HepG2 (cell line): ENCODE measurements at regions not wholly inside any gene's neighbourhood (a gene's known extent, or its start where the extent isn't known, plus 50 kb on each side); places are given as distances from the start of the nearest gene placed in this dataset.

Experiments
- ATAC-seq: fragments of 200-7000 bp; cut with Tn5 transposase; 3 replicates; pipeline ENCODE4 v1.9.1; 2020; ENCODE audit warnings: mild to moderate bottlenecking, moderate library complexity
- BruUV-seq: library from RNA; stranded (reverse); fragments of 400-500 nt; replicated peaks from 2 replicates; lab custom pipeline; 2021; lab: Mats Ljungman, UMichigan
- CTCF ChIA-PET: fragments of 300-600 bp; formaldehyde crosslinking; extraction: SDS; loops from one replicate; lab custom pipeline; 2021; ENCODE audit warnings: low total read pairs, inconsistent platforms, low intra/inter-chr PET ratio; lab: Yijun Ruan, JAX
- POLR2A ChIA-PET: fragments of 350-600 bp; sonication (Branson Sonifier 250); formaldehyde crosslinking; loops from one replicate; lab custom pipeline; 2020; ENCODE audit warnings: antibody characterized with exemption, inconsistent platforms; lab: Yijun Ruan, JAX
- DNase-seq: peaks from one replicate; pipeline ENCODE4 v3.0.0-alpha.2; 2015; ENCODE audit warnings: low spot score
- FAIRE-seq: peaks from 3 replicates; lab custom pipeline; 2011; peaks lifted over from hg19 to GRCh38; lab: Jason Lieb, UNC
- H2AFZ ChIP-seq: one replicate; pipeline ENCODE4 v1.6.1; 2011; ENCODE audit warnings: low read length, inconsistent platforms
- H3K27ac ChIP-seq: fragments of 300-600 bp; 3 replicates; pipeline ENCODE4 v1.8.0; 2011; ENCODE audit warnings: mixed run types, mild to moderate bottlenecking, mixed read lengths, low read length, inconsistent platforms; ENCODE audit not compliant: insufficient read depth; ENCODE audit errors: extremely low read length
- H3K27me3 ChIP-seq, 2 experiments: fragments of 200-600 bp in 1 of 2; 2 replicates in 1 of 2; 3 replicates in 1 of 2; pipeline versions ENCODE4 v1.6.0 to v1.8.0; 2011; ENCODE audit warnings: low read length in 2 of 2, mild to moderate bottlenecking in 2 of 2, moderate library complexity in 2 of 2, inconsistent platforms in 1 of 2; ENCODE audit not compliant: insufficient read depth in 2 of 2, control insufficient read depth in 1 of 2
- H3K36me3 ChIP-seq, 2 experiments: fragments of 200-600 bp in 1 of 2; replicated peaks in 1 of 2; 2 replicates in 1 of 2; 3 replicates in 1 of 2; pipeline versions ENCODE4 v1.5.1 to v1.8.0; 2011; ENCODE audit warnings: low read length in 2 of 2, inconsistent platforms in 1 of 2; ENCODE audit not compliant: insufficient read depth in 2 of 2, control insufficient read depth in 1 of 2
- H3K4me1 ChIP-seq: 2 replicates; pipeline ENCODE4 v1.5.1; 2012; ENCODE audit warnings: low read length, inconsistent platforms; ENCODE audit not compliant: insufficient read depth
- H3K4me2 ChIP-seq: 2 replicates; pipeline ENCODE4 v1.6.0; 2011; ENCODE audit warnings: low read depth, low read length, inconsistent platforms
- H3K4me3 ChIP-seq, 3 experiments: fragments of 200-600 bp in 1 of 3; sonication (generic), shearing (Covaris generic) in 1 of 3; replicated peaks in 1 of 3; 2 replicates each; pipeline ENCODE4 v1.5.1; 2011 to 2016; ENCODE audit warnings: low read length in 3 of 3, inconsistent platforms in 2 of 3, low read depth in 2 of 3, mild to moderate bottlenecking in 2 of 3, control low read depth in 1 of 3, mixed read lengths in 1 of 3; ENCODE audit not compliant: insufficient read depth in 1 of 3
- H3K79me2 ChIP-seq: one replicate; pipeline ENCODE4 v1.6.1; 2011; ENCODE audit warnings: low read length, inconsistent platforms; ENCODE audit not compliant: insufficient read depth
- H3K9ac ChIP-seq: 2 replicates; pipeline ENCODE4 v1.6.0; 2011; ENCODE audit warnings: mild to moderate bottlenecking, low read depth, low read length, inconsistent platforms; ENCODE audit not compliant: insufficient read depth
- H3K9me3 ChIP-seq: 2 replicates; pipeline ENCODE4 v1.5.1; 2012; ENCODE audit warnings: mild to moderate bottlenecking, low read length
- H4K20me1 ChIP-seq: 2 replicates; pipeline ENCODE4 v1.6.0; 2011; ENCODE audit warnings: inconsistent platforms, mild to moderate bottlenecking, low read length, moderate library complexity; ENCODE audit not compliant: insufficient read depth
- SMARCC2 ChIP-seq: fragments of 450-650 bp; IDR thresholded peaks from 2 replicates; pipeline ENCODE4 v1.6.1; 2017; ENCODE audit warnings: antibody characterized with exemption, mild to moderate bottlenecking
- ZFP62 ChIP-seq: sonication (generic); formaldehyde crosslinking; IDR thresholded peaks from 2 replicates; pipeline ENCODE4 v1.4.0; 2020; ENCODE audit warnings: missing genetic modification reagents
- ZNF232 ChIP-seq: sonication (generic); formaldehyde crosslinking; IDR thresholded peaks from 2 replicates; pipeline ENCODE4 v1.4.0; 2020; ENCODE audit warnings: missing genetic modification reagents, borderline replicate concordance
- ZNF263 ChIP-seq: sonication (generic); formaldehyde crosslinking; IDR thresholded peaks from 2 replicates; pipeline ENCODE4 v1.4.0; 2020; ENCODE audit warnings: missing genetic modification reagents
- ZNF335 ChIP-seq: sonication (generic); formaldehyde crosslinking; IDR thresholded peaks from 2 replicates; pipeline ENCODE4 v1.4.0; 2020; ENCODE audit warnings: missing genetic modification reagents
- ZNF564 ChIP-seq: sonication (generic); formaldehyde crosslinking; IDR thresholded peaks from 2 replicates; pipeline ENCODE4 v1.8.1; 2023; ENCODE audit warnings: mild to moderate bottlenecking, missing genetic modification reagents
- ZNF766 ChIP-seq: sonication (generic); formaldehyde crosslinking; IDR thresholded peaks from 2 replicates; pipeline ENCODE4 v1.5.0; 2020; ENCODE audit warnings: missing genetic modification reagents, borderline replicate concordance
- ZNF775 ChIP-seq: sonication (generic); formaldehyde crosslinking; IDR thresholded peaks from 2 replicates; pipeline ENCODE4 v1.4.0; 2020; ENCODE audit warnings: missing genetic modification reagents, mild to moderate bottlenecking, moderate library complexity, borderline replicate concordance
- ZSCAN12 ChIP-seq: sonication (generic); formaldehyde crosslinking; IDR thresholded peaks from 2 replicates; pipeline ENCODE4 v1.9.0; 2021; ENCODE audit warnings: mild to moderate bottlenecking, missing genetic modification reagents
- WGBS: methylation state at CpG from one replicate; pipeline ENCODE4 v1.1.6; 2017; ENCODE audit warnings: low lambda C conversion rate; 5-methylcytosine and 5-hydroxymethylcytosine counted together
- in situ Hi-C: cut with HindIII; loops from 2 replicates; pipeline ENCODE4 v1.10.0; 2017; ENCODE audit warnings: low pct_unique_long_range_greater_than_20kb; ENCODE audit not compliant: extremely low pct_ligation_motif_present
- intact Hi-C: fragments of 100-400 bp; cut with micrococcal nuclease; formaldehyde crosslinking; loops from one replicate; pipeline ENCODE4 v1.10.0; 2022; ENCODE audit not compliant: unreplicated experiment
- TF ChIP-seq, protein P1 (sequence below), 2 experiments: sonication (generic) in 1 of 2; formaldehyde crosslinking in 1 of 2; IDR thresholded peaks; 2 replicates each; pipeline versions ENCODE4 v1.4.0 to v1.6.1; 2016 to 2020; ENCODE audit warnings: borderline replicate concordance in 1 of 2, low read depth in 1 of 2, mild to moderate bottlenecking in 1 of 2, missing genetic modification reagents in 1 of 2
- TF ChIP-seq, protein P2 (sequence below): sonication (generic); formaldehyde crosslinking; IDR thresholded peaks from 2 replicates; pipeline ENCODE4 v1.9.0; 2022; ENCODE audit warnings: low read depth, missing genetic modification reagents
- TF ChIP-seq, protein P3 (sequence below), 2 experiments: sonication (generic) in 1 of 2; formaldehyde crosslinking in 1 of 2; IDR thresholded peaks; 2 replicates each; pipeline versions ENCODE4 v1.4.0 to v1.6.1; 2018 to 2020; ENCODE audit warnings: missing genetic modification reagents in 2 of 2, borderline replicate concordance in 1 of 2, low read depth in 1 of 2, mild to moderate bottlenecking in 1 of 2, missing biosample characterization in 1 of 2
- TF ChIP-seq, protein P4 (sequence below): sonication (generic); formaldehyde crosslinking; conservative IDR thresholded peaks from 2 replicates; pipeline ENCODE4 v1.8.0; 2022; ENCODE audit warnings: mild to moderate bottlenecking, moderate library complexity, missing genetic modification reagents

DNA sequence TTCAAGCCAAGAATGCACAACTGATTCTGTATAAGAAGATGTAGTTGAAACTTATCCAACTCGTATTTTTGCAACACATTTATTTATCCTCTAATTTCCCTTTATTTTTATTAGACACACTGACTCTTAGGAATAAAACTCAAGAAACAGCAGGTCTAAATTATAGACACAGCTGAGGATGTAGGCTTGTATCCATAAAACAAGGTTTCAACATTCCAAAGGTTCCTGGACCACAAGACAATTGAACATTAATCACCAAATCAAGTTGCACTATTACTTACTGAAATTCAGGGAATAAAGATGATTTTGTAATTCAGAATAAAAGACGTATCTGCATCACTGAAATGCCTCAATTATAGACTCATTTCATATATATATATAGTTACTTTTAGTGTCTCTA lies 683.5 kb upstream of the GRIA3 start:
- 0% methylated on average over 2 of the region's 2 CpGs for WGBS
- intact Hi-C loops (no loop called here), in situ Hi-C loops (no loop called here)
- H4K20me1 ChIP-seq: no peaks in the 10 kb centered on the region
- H3K9me3 ChIP-seq: peaks cover 6% of the 10 kb centered on the region; the same call in 1 of the 2 replicates
- DNase-seq: no peak
- no TSS peak for BruUV-seq
- CTCF ChIA-PET: no interaction called here
- no peak overlapping the region for H3K27ac ChIP-seq
- H3K79me2 ChIP-seq: no peaks in the 10 kb centered on the region
- H3K4me1 ChIP-seq: no peaks in the 10 kb centered on the region
- no peaks in the 10 kb centered on the region for H3K27me3 ChIP-seq
- no peak overlapping the region for H3K9ac ChIP-seq
- no peak for ATAC-seq
- POLR2A ChIA-PET: no interaction called here
- no peak overlapping the region for H2AFZ ChIP-seq
- H3K4me2 ChIP-seq: no peak overlapping the region
- FAIRE-seq: no peak
- no peak overlapping the region for H3K4me3 ChIP-seq
- no peaks in the 10 kb centered on the region for H3K36me3 ChIP-seq
- TF ChIP-seq ZNF232 (CRISPR knock-in tag) (no peak), ZNF564 (CRISPR knock-in tag) (no peak), SMARCC2 (no peak), ZFP62 (CRISPR knock-in tag) (no peak), ZNF775 (CRISPR knock-in tag) (no peak), ZNF335 (CRISPR knock-in tag) (no peak), ZNF766 (CRISPR knock-in tag) (no peak), ZNF263 (no peak), ZSCAN12 (CRISPR knock-in tag) (no peak)
- TF ChIP-seq, protein P1, sequence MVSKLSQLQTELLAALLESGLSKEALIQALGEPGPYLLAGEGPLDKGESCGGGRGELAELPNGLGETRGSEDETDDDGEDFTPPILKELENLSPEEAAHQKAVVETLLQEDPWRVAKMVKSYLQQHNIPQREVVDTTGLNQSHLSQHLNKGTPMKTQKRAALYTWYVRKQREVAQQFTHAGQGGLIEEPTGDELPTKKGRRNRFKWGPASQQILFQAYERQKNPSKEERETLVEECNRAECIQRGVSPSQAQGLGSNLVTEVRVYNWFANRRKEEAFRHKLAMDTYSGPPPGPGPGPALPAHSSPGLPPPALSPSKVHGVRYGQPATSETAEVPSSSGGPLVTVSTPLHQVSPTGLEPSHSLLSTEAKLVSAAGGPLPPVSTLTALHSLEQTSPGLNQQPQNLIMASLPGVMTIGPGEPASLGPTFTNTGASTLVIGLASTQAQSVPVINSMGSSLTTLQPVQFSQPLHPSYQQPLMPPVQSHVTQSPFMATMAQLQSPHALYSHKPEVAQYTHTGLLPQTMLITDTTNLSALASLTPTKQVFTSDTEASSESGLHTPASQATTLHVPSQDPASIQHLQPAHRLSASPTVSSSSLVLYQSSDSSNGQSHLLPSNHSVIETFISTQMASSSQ (IDR thresholded peaks at IDR 0.05; ENCODE audit: low read depth): no peak
- TF ChIP-seq, protein P1 (CRISPR knock-in tag; IDR thresholded peaks at IDR 0.05; ENCODE audit: borderline replicate concordance): no peak
- TF ChIP-seq, protein P2, sequence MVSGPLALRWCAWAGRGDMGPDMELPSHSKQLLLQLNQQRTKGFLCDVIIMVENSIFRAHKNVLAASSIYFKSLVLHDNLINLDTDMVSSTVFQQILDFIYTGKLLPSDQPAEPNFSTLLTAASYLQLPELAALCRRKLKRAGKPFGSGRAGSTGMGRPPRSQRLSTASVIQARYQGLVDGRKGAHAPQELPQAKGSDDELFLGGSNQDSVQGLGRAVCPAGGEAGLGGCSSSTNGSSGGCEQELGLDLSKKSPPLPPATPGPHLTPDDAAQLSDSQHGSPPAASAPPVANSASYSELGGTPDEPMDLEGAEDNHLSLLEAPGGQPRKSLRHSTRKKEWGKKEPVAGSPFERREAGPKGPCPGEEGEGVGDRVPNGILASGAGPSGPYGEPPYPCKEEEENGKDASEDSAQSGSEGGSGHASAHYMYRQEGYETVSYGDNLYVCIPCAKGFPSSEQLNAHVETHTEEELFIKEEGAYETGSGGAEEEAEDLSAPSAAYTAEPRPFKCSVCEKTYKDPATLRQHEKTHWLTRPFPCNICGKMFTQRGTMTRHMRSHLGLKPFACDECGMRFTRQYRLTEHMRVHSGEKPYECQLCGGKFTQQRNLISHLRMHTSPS (CRISPR knock-in tag): no peak
- TF ChIP-seq, protein P3, sequence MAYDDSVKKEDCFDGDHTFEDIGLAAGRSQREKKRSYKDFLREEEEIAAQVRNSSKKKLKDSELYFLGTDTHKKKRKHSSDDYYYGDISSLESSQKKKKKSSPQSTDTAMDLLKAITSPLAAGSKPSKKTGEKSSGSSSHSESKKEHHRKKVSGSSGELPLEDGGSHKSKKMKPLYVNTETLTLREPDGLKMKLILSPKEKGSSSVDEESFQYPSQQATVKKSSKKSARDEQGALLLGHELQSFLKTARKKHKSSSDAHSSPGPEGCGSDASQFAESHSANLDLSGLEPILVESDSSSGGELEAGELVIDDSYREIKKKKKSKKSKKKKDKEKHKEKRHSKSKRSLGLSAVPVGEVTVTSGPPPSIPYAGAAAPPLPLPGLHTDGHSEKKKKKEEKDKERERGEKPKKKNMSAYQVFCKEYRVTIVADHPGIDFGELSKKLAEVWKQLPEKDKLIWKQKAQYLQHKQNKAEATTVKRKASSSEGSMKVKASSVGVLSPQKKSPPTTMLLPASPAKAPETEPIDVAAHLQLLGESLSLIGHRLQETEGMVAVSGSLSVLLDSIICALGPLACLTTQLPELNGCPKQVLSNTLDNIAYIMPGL (CRISPR knock-in tag; IDR thresholded peaks at IDR 0.05; ENCODE audit: borderline replicate concordance in 1 of 2, low read depth in 1 of 2): no peak
- TF ChIP-seq, protein P4, sequence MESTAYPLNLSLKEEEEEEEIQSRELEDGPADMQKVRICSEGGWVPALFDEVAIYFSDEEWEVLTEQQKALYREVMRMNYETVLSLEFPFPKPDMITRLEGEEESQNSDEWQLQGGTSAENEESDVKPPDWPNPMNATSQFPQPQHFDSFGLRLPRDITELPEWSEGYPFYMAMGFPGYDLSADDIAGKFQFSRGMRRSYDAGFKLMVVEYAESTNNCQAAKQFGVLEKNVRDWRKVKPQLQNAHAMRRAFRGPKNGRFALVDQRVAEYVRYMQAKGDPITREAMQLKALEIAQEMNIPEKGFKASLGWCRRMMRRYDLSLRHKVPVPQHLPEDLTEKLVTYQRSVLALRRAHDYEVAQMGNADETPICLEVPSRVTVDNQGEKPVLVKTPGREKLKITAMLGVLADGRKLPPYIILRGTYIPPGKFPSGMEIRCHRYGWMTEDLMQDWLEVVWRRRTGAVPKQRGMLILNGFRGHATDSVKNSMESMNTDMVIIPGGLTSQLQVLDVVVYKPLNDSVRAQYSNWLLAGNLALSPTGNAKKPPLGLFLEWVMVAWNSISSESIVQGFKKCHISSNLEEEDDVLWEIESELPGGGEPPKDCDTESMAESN: no peak
